Lower leg skin (tissue), 3 donors: ENCODE measurements at regions not wholly inside any gene's neighbourhood (a gene's known extent, or its start where the extent isn't known, plus 50 kb on each side); places are given as distances from the start of the nearest gene placed in this dataset.
"Not testable (repeated sequence)": the region's sequence is repeated elsewhere in the genome, so short reads cannot be mapped to it uniquely, and the experiment has no call there.

Experiments
- POLR2A ChIP-seq, 2 donors: fragments of 450-650 bp; IDR thresholded peaks; one replicate each; pipeline ENCODE4 v1.6.1; 2016 to 2017; ENCODE audit warnings: antibody characterized with exemption in 2 of 2, mild to moderate bottlenecking in 1 of 2, moderate library complexity in 1 of 2
- TF ChIP-seq, protein P1 (sequence below), 3 donors: fragments of 450-650 bp; IDR thresholded peaks; one replicate each; pipeline ENCODE4 v1.5.1; 2016; ENCODE audit warnings: antibody characterized with exemption in 3 of 3, mild to moderate bottlenecking in 3 of 3, moderate library complexity in 2 of 3

DNA sequence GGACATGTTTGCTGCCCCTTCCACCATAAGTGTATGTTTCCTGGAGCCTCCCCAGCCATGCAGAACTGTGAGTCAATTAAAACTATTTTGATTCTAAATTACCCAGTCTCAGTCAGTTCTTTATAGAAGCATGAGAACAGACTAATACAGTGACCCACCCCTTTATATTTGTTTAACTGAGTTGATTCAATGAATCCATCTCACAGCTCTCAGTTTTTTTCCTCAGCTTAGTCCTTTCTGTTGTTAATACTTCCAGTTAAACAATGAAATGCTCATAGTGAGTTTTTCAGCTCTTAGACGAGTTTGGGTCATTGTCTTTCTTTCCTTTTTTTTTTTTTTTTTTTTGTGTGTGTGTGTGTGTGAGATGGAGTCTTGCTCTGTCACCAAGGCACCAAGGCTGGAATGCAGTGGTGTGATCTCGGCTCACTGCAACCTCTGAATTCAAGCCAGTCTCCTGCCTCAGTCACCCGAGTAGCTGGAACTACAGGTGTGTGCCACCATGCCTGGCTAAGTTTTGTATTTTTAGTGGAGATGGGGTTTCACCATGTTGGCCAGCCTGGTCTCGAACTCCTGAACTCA lies 627.4 kb downstream of the SPATA31A7 start:
- TF ChIP-seq, protein P1, sequence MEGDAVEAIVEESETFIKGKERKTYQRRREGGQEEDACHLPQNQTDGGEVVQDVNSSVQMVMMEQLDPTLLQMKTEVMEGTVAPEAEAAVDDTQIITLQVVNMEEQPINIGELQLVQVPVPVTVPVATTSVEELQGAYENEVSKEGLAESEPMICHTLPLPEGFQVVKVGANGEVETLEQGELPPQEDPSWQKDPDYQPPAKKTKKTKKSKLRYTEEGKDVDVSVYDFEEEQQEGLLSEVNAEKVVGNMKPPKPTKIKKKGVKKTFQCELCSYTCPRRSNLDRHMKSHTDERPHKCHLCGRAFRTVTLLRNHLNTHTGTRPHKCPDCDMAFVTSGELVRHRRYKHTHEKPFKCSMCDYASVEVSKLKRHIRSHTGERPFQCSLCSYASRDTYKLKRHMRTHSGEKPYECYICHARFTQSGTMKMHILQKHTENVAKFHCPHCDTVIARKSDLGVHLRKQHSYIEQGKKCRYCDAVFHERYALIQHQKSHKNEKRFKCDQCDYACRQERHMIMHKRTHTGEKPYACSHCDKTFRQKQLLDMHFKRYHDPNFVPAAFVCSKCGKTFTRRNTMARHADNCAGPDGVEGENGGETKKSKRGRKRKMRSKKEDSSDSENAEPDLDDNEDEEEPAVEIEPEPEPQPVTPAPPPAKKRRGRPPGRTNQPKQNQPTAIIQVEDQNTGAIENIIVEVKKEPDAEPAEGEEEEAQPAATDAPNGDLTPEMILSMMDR (IDR thresholded peaks at IDR 0.05), result not testable (repeated sequence)
- not testable (repeated sequence) for TF ChIP-seq POLR2A (IDR thresholded peaks at IDR 0.05)
